GM20431 (cell line): ENCODE measurements at regions not wholly inside any gene's neighbourhood (a gene's known extent, or its start where the extent isn't known, plus 50 kb on each side); places are given as distances from the start of the nearest gene placed in this dataset.

Experiments used
- in situ Hi-C: fragments of 300-500 bp; cut with MseI, MboI; formaldehyde crosslinking; loops from one replicate; pipeline ENCODE4 v1.15.0; 2020; ENCODE audit warnings: low sequenced_read_pairs; ENCODE audit not compliant: unreplicated experiment

GRCh38 chr22:22772883-22773282, 114.7 kb upstream of the IGLL5 start:
- in situ Hi-C loops, result no loop called here

- in situ Hi-C loops, result no loop called here
These were observed 114.2 kb upstream of the IGLL5 start for GRCh38 chr22:22773427-22773826.

- in situ Hi-C loops, result no loop called here
These were observed 113.5 kb upstream of the IGLL5 start for GRCh38 chr22:22773979-22774604.

GRCh38 chr22:22774762-22775161, 112.9 kb upstream of the IGLL5 start:
- in situ Hi-C loops, result loop anchor here (25.0 kb wide), 1 partner anchor 363 kb away; the partner anchor contains the start of genes RAB36 and RSPH14

DNA sequence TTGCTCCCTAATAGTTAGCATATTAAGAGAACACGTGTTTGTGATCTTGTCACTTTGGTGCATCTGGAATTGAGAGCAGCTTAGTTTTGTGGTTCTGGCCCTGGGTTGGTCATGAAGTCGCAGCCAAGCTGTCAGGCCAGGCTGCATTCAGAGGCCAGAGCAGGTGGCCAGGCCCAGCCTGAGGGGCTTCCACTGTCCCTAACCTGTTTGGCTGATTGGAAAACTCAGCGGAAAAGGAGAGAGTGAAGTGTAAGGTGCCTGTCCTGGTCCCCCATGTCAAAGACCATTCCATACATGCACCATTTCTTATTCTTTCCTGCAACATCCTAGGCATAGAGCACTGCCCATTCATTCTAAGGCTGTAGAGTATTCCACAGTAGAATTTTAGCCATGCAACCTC, 111.5 kb upstream of the IGLL5 start:
- in situ Hi-C loops, result loop anchor here (25.0 kb wide), 1 partner anchor 361 kb away; the partner anchor contains the start of genes RAB36 and RSPH14

DNA sequence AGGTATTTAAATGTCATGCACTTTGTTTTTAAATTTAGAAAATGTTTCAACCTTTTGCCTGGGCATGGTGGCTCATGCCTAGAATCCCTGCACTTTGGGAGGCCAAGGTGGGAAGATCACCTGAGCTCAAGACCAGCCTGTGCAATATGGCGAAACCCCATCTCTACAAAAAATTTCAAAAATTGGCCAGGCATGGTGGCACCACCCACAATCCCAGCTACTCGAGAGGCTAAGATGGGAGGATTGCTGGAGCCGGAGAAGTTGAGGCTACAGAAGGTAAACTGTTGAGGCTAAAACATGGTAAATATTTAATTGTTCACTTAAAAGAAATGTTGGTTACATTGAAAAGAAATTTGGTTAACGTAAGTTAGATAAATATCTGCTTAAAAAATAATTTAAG, 108.4 kb upstream of the IGLL5 start:
- in situ Hi-C loops, result loop anchor here (25.0 kb wide), 1 partner anchor 358 kb away; the partner anchor contains the start of genes RAB36 and RSPH14

DNA sequence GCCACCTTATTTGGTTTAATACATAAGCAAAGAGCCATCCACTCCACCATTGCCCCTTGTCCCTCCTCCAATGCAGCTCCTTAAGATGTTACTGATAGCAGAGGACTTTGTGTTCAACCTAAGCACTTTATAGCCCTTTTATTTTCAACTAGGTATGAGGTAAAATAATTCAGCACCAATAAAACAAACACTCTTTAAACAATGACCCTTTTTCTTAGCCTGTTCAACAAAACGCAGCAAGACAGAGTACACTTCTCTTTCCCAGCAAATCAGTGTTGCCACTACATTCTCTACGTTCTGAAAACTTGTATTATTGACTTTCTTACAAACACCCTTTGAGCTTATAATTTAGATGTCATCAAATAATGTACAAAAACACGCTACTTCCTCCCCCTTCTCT, 104.0 kb upstream of the IGLL5 start:
- in situ Hi-C loops, result loop anchor here (10.0 to 25.0 kb wide), 2 partner anchors 171 to 354 kb away; partner anchors contain the start of genes RAB36 and RSPH14

- in situ Hi-C loops, result loop anchor here (10.0 to 25.0 kb wide), 2 partner anchors 170 to 353 kb away; partner anchors contain the start of genes RAB36 and RSPH14
These were observed 103.2 kb upstream of the IGLL5 start for GRCh38 chr22:22784249-22785039.

DNA sequence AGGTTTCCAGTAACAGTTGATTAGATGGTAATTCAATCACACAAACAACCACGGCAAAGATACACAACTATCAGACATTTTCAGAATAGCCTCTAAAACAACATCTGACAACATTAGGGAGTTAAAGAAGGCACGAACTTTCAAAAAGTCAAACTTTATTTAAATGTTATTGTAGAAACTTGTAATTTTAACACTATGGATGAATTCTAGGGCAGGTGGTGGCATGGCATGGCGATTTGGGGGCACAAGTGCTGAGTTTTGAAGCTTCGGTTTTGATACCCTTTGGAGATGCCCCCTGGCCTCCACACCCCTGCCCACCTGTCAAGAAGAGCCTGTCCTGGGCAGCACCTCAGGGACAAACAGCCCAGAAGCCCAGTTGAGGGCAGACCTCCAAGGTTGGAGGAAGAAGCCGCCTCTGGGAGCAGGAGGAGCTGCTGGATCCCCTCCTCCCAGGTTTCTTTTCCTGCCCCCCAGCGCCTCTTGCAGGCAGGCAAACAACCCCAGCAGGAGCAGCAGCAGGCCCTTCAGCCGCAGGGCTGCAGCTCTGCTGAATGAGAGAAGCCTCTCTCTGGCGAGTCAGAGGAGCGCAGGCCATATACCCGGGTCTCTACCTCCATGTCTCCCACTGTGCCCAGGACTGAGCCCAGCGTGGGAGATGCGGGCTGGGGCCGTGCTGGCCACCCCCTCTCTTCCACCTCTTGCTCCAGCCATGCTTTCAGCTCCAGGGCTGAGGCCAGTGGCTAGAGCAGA, 102.1 kb upstream of the IGLL5 start:
- in situ Hi-C loops, result loop anchor here (10.0 to 25.0 kb wide), 2 partner anchors 169 to 352 kb away; partner anchors contain the start of genes RAB36 and RSPH14

DNA sequence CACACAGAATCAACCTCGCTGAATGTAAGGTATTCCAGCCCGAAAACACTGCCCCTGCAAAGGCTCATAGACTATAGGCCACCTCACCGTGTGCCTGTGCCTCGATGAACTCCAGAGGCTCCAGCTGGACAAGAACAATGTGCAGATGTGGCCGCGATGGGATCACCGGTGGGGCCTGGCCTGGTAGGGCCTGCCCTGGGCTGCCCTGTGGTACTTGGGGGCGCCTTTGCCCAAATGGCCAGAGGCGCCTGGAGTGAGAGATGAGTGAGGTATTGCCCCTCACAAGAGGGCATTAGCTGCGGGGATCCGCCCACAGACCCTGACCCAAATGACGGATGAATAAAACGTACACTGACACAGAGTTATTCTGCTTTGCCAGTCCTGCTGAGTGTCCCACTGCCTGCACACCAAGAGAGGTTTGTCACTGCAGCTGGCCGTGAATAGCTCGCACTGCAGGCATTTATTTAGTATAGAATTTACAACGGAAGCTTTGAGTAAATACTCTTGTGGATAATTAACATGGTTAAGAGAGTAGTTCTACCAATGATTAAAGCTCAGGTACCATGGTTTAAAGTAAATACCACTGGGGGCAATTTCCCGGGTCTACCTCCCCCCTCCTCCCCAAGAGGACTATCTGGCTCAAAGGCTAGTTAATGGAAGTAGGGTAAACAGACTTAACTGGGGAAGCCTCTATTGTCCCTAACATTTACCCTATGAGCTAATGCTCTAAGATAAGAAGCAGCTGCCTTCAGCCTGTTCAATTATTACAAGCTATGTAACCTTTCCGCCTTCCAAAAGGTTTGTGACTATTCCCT, 101.1 kb upstream of the IGLL5 start:
- in situ Hi-C loops, result loop anchor here (10.0 to 25.0 kb wide), 2 partner anchors 168 to 351 kb away; partner anchors contain the start of genes RAB36 and RSPH14

- in situ Hi-C loops, result loop anchor here (10.0 to 25.0 kb wide), 2 partner anchors 168 to 350 kb away; partner anchors contain the start of genes RAB36 and RSPH14
These were observed 100.5 kb upstream of the IGLL5 start for GRCh38 chr22:22787151-22787550.

- in situ Hi-C loops, result loop anchor here (10.0 to 25.0 kb wide), 2 partner anchors 167 to 349 kb away; partner anchors contain the start of genes RAB36 and RSPH14
These were observed 99.7 kb upstream of the IGLL5 start for GRCh38 chr22:22787786-22788459.

GRCh38 chr22:22788460-22789037, 99.1 kb upstream of the IGLL5 start:
- in situ Hi-C loops, result loop anchor here (10.0 to 25.0 kb wide), 2 partner anchors 166 to 349 kb away; partner anchors contain the start of genes RAB36 and RSPH14

DNA sequence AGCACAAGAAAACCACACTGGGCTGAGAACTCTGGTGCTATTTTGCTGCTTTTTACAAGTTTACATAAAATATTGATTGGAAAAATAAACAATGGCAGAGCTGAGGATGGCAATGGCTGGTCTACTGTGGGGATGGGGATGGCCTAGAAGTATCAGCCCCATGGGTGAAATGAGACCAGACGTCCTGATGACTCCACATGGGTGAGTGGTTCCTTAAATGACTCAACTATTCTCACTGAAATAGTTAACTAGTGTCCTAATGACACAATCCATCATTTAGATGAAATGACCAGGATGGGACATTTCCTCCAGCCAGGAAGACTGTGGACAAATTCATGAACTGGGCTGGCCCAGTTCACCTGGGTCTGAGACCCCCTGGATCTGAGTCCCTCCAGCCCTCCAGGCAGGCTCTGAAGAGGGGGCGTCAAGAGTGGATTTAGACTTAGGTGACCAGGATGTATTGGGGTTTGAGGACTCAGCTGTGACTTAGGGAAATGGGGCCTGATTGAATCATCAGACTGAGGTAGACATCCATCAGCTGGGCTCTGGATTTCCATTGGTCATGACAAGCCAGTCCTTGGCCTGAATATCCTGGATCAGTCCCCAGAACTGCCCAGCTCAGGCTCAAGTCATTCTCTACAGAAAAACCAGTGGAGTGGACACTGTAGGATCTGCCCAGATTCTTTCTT, 98.2 kb upstream of the IGLL5 start:
- in situ Hi-C loops, result loop anchor here (10.0 to 25.0 kb wide), 2 partner anchors 165 to 348 kb away; partner anchors contain the start of genes RAB36 and RSPH14

DNA sequence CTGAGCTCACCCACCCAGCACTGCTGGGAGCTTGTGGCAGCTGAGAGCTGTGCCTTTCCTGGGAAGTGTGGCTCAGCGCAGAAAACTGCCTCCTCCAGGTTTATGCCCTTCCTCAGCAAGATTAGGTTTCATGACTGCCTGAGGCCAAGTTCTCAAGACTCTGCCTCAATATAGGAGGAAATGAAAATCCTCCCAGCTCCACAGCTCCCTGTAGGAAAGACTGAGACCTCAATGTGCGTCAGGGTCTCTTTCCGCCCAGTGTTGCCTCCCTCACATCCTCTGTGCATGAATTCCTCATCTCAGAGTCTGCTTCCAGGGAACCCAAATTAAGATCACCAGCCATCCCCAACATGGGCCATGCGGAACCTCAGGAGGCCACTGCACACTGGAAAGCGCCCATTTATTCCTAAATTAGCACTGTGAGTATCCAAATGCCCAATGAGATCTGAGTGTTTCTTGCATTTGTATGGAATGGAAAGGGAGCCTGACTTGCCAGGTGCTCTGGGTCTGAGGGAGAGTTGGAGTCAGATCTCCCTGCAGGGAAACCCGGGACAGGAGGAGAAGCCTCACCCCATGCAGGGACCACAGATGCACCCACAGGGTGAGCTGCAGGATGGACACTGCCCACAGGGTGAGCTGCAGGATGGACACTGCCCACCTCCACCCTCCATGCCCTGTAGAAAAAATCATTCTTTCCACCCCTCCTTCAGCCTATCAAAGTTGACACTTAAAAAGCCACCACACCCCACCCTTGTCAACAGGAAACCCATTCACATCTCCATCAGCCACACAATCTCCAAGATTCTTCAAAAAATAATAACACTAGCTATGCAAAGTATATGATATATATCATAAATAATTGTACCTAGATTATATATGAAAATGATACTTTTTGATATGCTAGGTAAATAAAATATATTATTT, 97.4 kb upstream of the IGLL5 start:
- in situ Hi-C loops, result loop anchor here (10.0 to 25.0 kb wide), 2 partner anchors 165 to 347 kb away; partner anchors contain the start of genes RAB36 and RSPH14

DNA sequence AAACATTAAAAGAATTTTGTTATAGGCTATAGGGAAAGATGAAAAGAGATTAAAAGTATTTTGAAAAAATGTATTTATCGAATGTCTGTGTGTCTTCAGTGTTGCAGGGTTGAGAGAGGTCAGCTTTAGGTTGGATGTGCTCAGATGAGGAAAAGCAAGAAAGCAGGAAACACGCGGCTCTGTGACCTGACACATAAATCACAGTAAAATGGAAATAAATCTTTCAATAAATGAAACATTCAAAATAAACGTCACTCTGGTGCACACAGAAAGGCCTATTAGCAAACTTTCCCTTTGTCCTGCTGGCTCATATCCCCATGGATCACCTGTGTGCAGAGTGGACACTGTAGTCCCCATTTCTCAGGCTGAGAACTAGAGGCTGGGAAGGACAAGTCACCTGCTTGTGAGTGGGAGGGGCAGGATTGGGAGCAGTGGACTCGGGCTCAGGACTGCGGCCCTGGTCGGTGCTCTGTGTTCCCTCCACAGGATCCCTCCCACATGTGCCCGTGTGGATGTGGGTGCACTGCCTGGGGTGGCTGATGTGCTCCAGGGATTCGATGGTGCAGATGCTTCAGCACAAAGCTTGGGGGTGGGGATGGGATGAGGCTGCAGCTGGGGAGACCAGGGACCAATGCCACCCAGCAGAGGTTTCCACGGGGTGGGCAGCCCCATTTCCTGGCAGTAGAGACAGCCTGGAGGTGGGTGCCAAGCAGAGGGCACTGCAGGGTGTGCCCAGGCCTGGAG, 96.0 kb upstream of the IGLL5 start:
- in situ Hi-C loops, result loop anchor here (25.0 kb wide), 1 partner anchor 346 kb away; the partner anchor contains the start of genes RAB36 and RSPH14
